ENCODE measurements at regions not wholly inside any gene's neighbourhood (a gene's known extent, or its start where the extent isn't known, plus 50 kb on each side); places are given as distances from the start of the nearest gene placed in this dataset.

DNA sequence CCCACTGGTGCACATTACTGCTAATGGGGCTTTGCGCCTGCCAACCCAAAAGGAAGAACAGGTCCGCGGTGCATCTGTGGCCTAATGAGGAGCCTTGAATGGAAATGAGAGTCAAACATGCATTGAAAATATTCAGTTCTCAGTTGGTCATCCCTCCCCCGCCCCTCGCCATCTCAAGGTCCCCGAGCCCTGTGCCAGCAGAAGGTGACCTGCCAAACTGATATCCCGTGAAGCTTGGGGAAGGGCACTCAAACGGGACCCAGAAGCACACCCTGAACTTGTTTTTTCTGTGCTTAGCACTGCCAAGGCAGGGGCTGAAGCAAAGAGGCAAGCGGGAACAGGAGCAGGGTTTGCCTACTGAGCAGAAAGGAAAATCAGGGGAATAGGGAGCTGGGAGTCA is 67.9 kb upstream of the ZNF648 start:
- intact Hi-C loops (cut with micrococcal nuclease) = no loop called here

- intact Hi-C loops (cut with micrococcal nuclease) = no loop called here
Measured at GRCh38 chr1:182128502-182128901, 67.0 kb upstream of the ZNF648 start.

DNA sequence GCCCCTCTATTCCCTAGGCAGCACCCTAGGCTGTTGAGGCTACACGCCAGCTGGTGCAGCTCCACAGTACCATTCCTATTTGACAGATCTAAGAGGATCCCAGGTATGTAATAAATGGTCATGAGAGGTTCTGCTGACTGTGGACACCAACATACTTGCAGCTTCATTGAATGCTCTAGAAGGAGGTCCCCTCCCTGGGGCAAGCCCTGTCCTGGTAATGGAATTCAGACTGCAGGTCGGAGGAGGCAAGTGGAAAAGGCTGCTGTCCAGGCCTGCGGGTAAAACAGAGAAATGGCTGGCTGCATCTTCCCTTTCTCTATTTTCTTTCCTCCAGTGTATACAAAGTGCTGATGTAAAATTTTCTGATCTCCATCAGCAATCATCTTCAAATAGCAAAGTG is 66.1 kb upstream of the ZNF648 start:
- intact Hi-C loops (cut with micrococcal nuclease) = no loop called here

GRCh38 chr1:182126272-182126800 is 64.8 kb upstream of the ZNF648 start:
- intact Hi-C loops (cut with micrococcal nuclease) = no loop called here

DNA sequence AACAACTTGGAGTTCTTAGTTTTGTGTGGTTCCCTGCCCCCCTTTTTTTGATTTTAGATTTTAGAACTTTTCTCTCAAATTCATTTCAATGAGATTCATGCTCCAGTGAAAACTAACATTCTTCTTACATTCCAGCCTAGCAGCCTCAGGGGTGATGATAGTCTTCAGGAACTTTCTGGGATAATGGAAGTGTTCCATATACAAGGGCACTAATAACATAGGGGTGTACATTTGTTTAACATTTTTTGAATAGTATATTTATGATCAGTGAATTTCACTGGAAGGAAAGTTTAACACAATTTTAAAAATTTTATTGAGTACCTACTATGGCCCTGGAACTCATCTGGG is 61.4 kb upstream of the ZNF648 start:
- intact Hi-C loops (cut with micrococcal nuclease) = no loop called here

DNA sequence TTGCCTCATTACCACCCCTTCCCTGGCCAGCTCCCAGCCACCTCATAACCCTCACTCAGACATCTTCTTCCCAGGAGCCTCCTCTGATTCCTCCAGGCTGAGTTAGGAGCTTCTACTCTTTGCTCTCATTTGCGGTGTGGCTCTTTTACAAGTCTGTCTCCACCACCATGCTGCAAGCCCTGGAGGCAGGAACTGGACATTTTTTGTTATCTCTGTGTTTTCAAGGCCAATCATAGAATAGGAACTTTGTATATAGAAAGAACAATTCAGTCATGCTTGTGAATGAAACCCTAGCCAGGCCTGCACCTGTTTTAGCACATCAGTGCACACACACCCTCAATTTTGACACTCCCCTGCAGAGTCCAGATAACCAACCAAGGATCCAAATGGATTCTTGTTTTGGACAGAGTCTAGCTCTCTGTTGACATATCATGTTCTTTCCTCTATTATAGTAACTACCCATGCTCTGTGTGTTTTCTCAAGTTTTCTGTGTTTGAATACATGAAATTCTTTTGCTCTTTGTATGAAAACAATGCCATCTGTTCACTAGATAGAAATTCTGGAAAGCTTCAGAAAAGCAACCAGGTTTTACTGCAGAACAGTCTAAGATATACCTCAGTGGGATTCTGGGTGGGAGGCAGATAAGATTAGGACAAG is 60.9 kb upstream of the ZNF648 start:
- intact Hi-C loops (cut with micrococcal nuclease) = no loop called here

DNA sequence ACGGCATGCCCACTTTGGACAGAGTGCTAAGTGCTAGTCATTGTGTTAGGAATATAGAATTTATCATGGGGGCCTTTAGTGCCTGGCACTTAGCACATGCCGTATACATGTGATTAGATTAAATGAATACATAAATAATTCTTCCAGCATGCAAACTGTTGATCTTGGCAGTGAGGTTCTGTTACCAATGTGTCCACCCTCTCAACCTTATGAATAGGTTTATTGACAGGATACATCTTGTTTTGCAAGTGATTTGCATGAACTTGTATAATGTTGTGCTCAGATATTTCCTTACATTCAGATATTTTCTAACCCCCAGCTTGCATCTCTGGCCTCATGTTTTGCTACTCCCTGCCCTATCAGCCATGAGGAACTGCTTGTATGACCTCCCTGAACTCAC is 60.3 kb upstream of the ZNF648 start:
- intact Hi-C loops (cut with micrococcal nuclease) = no loop called here

DNA sequence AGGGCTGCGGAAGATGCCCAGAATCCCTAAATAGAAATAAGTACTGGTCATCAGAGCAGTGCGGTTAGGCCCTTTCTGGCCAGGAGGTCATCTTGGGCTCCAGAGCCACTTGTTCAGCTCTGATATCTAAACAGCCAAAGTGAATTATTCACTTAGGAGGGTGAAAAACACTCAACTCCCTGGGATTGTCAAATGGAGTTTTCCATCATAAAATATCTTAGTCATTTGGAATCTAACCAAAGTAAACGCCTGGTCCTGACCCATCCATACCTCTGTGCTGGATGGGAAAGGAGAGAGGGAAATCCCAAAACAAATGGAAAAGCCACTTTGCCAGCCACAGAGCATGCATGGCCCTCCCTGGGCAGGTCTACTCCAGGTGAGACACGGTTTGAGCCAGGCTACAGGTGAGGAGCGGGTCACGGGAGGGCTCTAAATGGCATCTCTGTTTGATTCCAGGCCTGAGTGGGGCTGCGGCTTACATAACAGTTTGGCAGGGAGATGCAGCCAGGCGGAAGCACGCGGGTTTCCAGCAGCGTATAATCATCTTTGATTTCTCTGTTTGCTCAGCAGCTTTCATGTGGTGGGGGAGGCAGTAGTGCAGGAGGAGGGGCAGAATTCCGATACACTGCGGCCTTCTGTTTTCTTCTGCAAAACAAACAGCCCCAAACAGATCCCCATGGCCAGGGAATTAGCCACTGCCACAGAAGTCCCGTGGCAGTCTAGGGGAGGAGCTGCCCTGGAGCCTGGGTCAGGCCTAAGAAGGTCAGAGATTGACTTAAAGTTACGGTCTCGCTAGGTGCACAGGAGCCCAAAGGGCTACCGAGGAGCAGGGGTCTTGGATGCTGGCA is 59.1 kb upstream of the ZNF648 start:
- intact Hi-C loops (cut with micrococcal nuclease) = no loop called here

GRCh38 chr1:182119631-182120030 is 58.1 kb upstream of the ZNF648 start:
- intact Hi-C loops (cut with micrococcal nuclease) = no loop called here

DNA sequence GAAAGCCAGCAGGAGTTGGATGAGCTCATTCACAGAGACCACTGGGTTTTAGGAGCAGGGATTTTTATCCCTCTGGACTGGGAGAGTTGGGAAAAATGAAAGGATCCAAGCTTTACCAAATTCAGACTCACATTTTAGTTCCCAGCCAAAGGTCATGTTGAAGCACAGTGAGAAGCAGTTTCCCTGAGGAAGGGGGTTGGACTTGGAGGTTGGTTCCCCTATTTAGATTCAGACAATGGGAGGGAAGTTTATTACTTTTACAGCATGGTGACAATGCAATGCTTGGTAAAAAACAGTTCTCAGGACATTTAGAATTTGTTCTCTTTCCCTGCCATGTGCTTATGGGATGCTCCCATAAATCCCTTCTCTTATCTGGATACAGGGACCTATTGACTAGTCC is 57.3 kb upstream of the ZNF648 start:
- intact Hi-C loops (cut with micrococcal nuclease) = no loop called here

DNA sequence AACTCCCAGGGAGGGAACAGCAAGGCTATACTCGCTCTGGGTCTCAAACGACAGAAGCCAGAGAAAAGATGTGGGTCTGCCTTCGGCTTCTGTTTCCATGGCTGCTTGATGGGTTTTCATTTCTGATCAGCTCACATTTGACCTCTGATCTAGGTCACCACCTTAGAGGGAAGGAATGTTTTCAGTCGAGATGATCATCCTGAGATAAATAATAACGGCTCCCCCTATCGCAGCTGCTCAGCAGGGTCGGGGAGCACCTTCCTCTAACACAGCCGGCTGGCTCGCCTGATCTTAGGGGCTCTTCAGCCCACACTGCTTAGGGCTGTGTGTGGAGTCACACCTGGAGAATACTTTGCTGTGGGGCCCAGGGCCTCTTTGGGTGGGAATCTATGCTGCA is 53.1 kb upstream of the ZNF648 start:
- intact Hi-C loops (cut with micrococcal nuclease) = no loop called here

- intact Hi-C loops (cut with micrococcal nuclease) = no loop called here
Measured at GRCh38 chr1:182113879-182114626, 52.5 kb upstream of the ZNF648 start.

- intact Hi-C loops (cut with micrococcal nuclease) = no loop called here
Measured at GRCh38 chr1:182111496-182111895, 50.0 kb upstream of the ZNF648 start.

Measured in T-helper 1 cell treated with Interleukin-12 subunit alpha and Interleukin-12 subunit beta and Interleukin-4 antibody, amounts not matched to agents 30 ng/mL and 1 ng/mL, for 36 hours (primary cell).